ENCODE measurements at regions not wholly inside any gene's neighbourhood (a gene's known extent, or its start where the extent isn't known, plus 50 kb on each side); places are given as distances from the start of the nearest gene placed in this dataset.

- H3K36me3 ChIP-seq (ENCODE audit: control insufficient read depth, insufficient read depth, low read length): no peaks in the 10 kb centered on the region
- BruUV-seq (replicated peaks): no TSS peak
- TF ChIP-seq REST (IDR thresholded peaks at IDR 0.05; ENCODE audit: insufficient read depth in 1 of 2, low read depth in 2 of 2, low read length in 1 of 2) (no peak), CTCF (IDR thresholded peaks at IDR 0.05) (no peak), POLR2AphosphoS5 (IDR thresholded peaks at IDR 0.05; ENCODE audit: low read depth, low read length) (no peak), TCF7L2 (IDR thresholded peaks at IDR 0.05; ENCODE audit: low read depth, low read length) (no peak), SIN3A (IDR thresholded peaks at IDR 0.05; ENCODE audit: borderline replicate concordance, insufficient read depth, low read depth, low read length) (no peak)
- ATAC-seq (no peak), DNase-seq (ENCODE audit: low read depth, low spot score) (no peak)
- no peaks in the 10 kb centered on the region for H3K4me1 ChIP-seq (ENCODE audit: control insufficient read depth, insufficient read depth, low read length)
- in situ Hi-C loops (cut with HindIII; ENCODE audit: low pct_unique_long_range_greater_than_20kb, low sequenced_read_pairs): no loop called here
- intact Hi-C loops (cut with micrococcal nuclease; ENCODE audit: unreplicated experiment): no loop called here
- H3K27ac ChIP-seq (ENCODE audit: low read length): no peak overlapping the region
- CTCF ChIA-PET: no interaction called here
- POLR2A ChIA-PET: no interaction called here
- no peaks in the 10 kb centered on the region for H3K27me3 ChIP-seq (ENCODE audit: control insufficient read depth, insufficient read depth, low read length)
- no peak overlapping the region for H3K4me3 ChIP-seq (ENCODE audit: low read depth in 2 of 2, low read length in 2 of 2)
- no peaks in the 10 kb centered on the region for H3K9me3 ChIP-seq (ENCODE audit: control insufficient read depth, insufficient read depth, low read depth, low read length)
Observed at GRCh38 chr13:73479856-73480255, 421.1 kb downstream of the KLF5 start.

GRCh38 chr13:73479351-73479750 lies 420.5 kb downstream of the KLF5 start:
- no peak for DNase-seq (ENCODE audit: low read depth, low spot score)
- Histone ChIP-seq H3K36me3 (ENCODE audit: control insufficient read depth, insufficient read depth, low read length) (no peaks in the 10 kb centered on the region), H3K9me3 (ENCODE audit: control insufficient read depth, insufficient read depth, low read depth, low read length) (no peaks in the 10 kb centered on the region), H3K27me3 (ENCODE audit: control insufficient read depth, insufficient read depth, low read length) (no peaks in the 10 kb centered on the region), H3K4me1 (ENCODE audit: control insufficient read depth, insufficient read depth, low read length) (no peaks in the 10 kb centered on the region), H3K4me3 (ENCODE audit: low read depth in 2 of 2, low read length in 2 of 2) (no peak overlapping the region), H3K27ac (ENCODE audit: low read length) (no peak overlapping the region)
- intact Hi-C loops (cut with micrococcal nuclease; ENCODE audit: unreplicated experiment) (no loop called here), in situ Hi-C loops (cut with HindIII; ENCODE audit: low pct_unique_long_range_greater_than_20kb, low sequenced_read_pairs) (no loop called here)
- no peak for ATAC-seq
- ChIA-PET POLR2A (no interaction called here), CTCF (no interaction called here)
- TF ChIP-seq TCF7L2 (IDR thresholded peaks at IDR 0.05; ENCODE audit: low read depth, low read length) (no peak), REST (IDR thresholded peaks at IDR 0.05; ENCODE audit: insufficient read depth in 1 of 2, low read depth in 2 of 2, low read length in 1 of 2) (no peak), CTCF (IDR thresholded peaks at IDR 0.05) (no peak), SIN3A (IDR thresholded peaks at IDR 0.05; ENCODE audit: borderline replicate concordance, insufficient read depth, low read depth, low read length) (no peak), POLR2AphosphoS5 (IDR thresholded peaks at IDR 0.05; ENCODE audit: low read depth, low read length) (no peak)
- BruUV-seq (replicated peaks): no TSS peak
